ENCODE measurements at regions not wholly inside any gene's neighbourhood (a gene's known extent, or its start where the extent isn't known, plus 50 kb on each side); places are given as distances from the start of the nearest gene placed in this dataset.

DNA sequence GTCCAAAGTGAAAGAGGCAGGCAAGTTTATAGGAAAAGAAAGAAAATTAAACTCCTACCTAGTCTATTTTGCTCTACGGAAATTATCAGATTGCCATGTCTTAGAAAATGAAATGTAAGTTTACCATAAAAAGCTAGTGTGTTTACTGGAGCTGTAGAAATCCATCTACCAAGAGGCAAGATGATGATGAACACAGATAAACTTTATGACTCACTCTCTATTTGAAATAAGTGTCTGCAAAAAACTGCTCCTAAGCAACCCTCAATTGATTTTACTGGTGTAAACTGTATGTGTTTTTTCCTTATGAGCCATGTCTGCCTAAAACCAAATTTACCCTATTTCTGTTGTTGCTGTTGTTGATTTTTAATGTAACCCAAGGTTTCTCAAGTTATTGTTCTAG lies 73.8 kb upstream of the TMEM106B start:
- Histone ChIP-seq H3K36me3 (no peaks in the 10 kb centered on the region), H3K9me3 (ENCODE audit: low read depth) (no peaks in the 10 kb centered on the region), H3K27me3 (no peaks in the 10 kb centered on the region), H3K27ac (no peak overlapping the region), H3K4me1 (ENCODE audit: low read depth) (no peaks in the 10 kb centered on the region), H3K4me3 (no peak overlapping the region)
- TF ChIP-seq CTCF (IDR thresholded peaks at IDR 0.05; ENCODE audit: low read depth, low read length), result no peak
- DNase-seq (ENCODE audit: low read depth in 1 of 2, low spot score in 1 of 2), result no peak

GRCh38 chr7:12138421-12138820 lies 72.7 kb upstream of the TMEM106B start:
- Histone ChIP-seq H3K4me3 (no peak overlapping the region), H3K27ac (no peak overlapping the region), H3K4me1 (ENCODE audit: low read depth) (no peaks in the 10 kb centered on the region), H3K9me3 (ENCODE audit: low read depth) (no peaks in the 10 kb centered on the region), H3K36me3 (no peaks in the 10 kb centered on the region), H3K27me3 (no peaks in the 10 kb centered on the region)
- TF ChIP-seq CTCF (IDR thresholded peaks at IDR 0.05; ENCODE audit: low read depth, low read length), result no peak
- no peak for DNase-seq (ENCODE audit: low read depth in 1 of 2, low spot score in 1 of 2)

DNA sequence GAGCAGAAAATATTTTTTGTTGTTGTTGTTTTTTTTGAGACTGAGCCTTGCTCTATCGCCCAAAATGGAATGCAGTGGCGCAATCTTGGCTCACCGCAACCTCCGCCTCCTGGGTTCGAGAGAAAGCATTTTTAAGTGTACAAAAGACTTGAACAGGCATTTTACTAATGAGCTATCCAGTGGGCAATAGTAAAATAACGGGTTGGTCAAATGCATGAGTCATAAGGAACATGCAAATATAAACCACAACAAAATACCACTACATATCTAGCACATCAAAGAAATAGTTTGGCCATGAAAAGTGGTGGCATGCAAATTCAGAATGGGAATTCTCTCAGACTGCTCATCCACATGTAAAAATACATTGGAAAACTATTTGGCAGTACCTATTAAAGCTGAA lies 71.7 kb upstream of the TMEM106B start:
- no peaks in the 10 kb centered on the region for H3K9me3 ChIP-seq (ENCODE audit: low read depth)
- H3K36me3 ChIP-seq, result no peaks in the 10 kb centered on the region
- no peak overlapping the region for H3K27ac ChIP-seq
- no peak for DNase-seq (ENCODE audit: low read depth in 1 of 2, low spot score in 1 of 2)
- no peaks in the 10 kb centered on the region for H3K4me1 ChIP-seq (ENCODE audit: low read depth)
- TF ChIP-seq CTCF (IDR thresholded peaks at IDR 0.05; ENCODE audit: low read depth, low read length), result no peak
- H3K27me3 ChIP-seq, result no peaks in the 10 kb centered on the region
- H3K4me3 ChIP-seq, result no peak overlapping the region

GRCh38 chr7:12146813-12147212 lies 64.3 kb upstream of the TMEM106B start:
- H3K4me3 ChIP-seq, result no peak overlapping the region
- no peak for DNase-seq (ENCODE audit: low read depth in 1 of 2, low spot score in 1 of 2)
- H3K36me3 ChIP-seq, result no peaks in the 10 kb centered on the region
- H3K27ac ChIP-seq, result no peak overlapping the region
- H3K9me3 ChIP-seq (ENCODE audit: low read depth), result no peaks in the 10 kb centered on the region
- no peaks in the 10 kb centered on the region for H3K4me1 ChIP-seq (ENCODE audit: low read depth)
- no peak for TF ChIP-seq CTCF (IDR thresholded peaks at IDR 0.05; ENCODE audit: low read depth, low read length)
- H3K27me3 ChIP-seq, result no peaks in the 10 kb centered on the region

DNA sequence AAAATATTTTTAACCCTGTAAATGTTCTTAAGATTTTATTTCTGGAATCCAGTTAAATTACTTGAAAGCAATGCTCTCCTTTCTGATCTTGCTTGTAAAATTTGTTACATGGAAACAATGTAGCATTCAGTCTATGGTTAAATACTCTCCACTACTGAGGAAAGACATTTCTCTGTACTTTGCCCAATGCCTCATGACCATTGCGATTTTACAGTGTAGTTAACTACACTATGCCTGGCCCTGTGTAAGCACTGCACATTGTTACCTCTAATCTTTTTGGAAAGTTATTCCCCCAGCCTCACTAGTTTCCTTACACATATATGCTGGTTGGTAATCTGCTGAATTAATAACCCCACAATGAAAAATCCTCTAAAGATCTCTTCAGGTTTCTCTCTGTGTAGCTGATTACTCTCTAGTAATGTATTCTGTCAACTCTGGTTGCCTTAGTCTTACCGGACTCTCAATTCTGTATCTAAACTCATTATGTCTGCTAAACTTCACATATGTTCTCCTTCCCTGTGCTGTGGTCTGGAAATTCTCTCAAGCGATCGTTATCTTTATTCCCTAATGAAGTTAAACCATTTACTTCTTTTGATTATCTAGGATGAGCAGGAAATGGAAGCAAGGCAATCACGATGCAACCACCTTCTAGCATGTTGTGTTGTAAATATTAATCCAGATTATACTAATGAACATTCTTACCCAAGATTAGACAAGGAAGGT lies 58.7 kb upstream of the TMEM106B start:
- no peak for DNase-seq (ENCODE audit: low read depth in 1 of 2, low spot score in 1 of 2)
- no peaks in the 10 kb centered on the region for H3K27me3 ChIP-seq
- no peaks in the 10 kb centered on the region for H3K36me3 ChIP-seq
- no peaks in the 10 kb centered on the region for H3K4me1 ChIP-seq (ENCODE audit: low read depth)
- no peak for TF ChIP-seq CTCF (IDR thresholded peaks at IDR 0.05; ENCODE audit: low read depth, low read length)
- H3K4me3 ChIP-seq, result no peak overlapping the region
- H3K9me3 ChIP-seq (ENCODE audit: low read depth), result no peaks in the 10 kb centered on the region
- no peak overlapping the region for H3K27ac ChIP-seq
